T-helper 2 cell treated with Interferon-gamma antibody and Interleukin-4, amounts not matched to agents 5 μg/mL and 100 μg/mL, for 36 hours (primary cell): ENCODE measurements at regions not wholly inside any gene's neighbourhood (a gene's known extent, or its start where the extent isn't known, plus 50 kb on each side); places are given as distances from the start of the nearest gene placed in this dataset.
"Not testable (repeated sequence)": the region's sequence is repeated elsewhere in the genome, so short reads cannot be mapped to it uniquely, and the experiment has no call there.

ENCODE experiments used
- DNase-seq: peaks from one replicate; pipeline ENCODE4 v3.0.0; 2021; ENCODE audit warnings: low spot score
- H3K27ac Mint-ChIP-seq: one replicate; pipeline ENCODE4 v1.8.0; 2021; ENCODE audit warnings: mild to moderate bottlenecking, mixed read lengths
- H3K27me3 Mint-ChIP-seq: one replicate; pipeline ENCODE4 v1.8.0; 2021; ENCODE audit warnings: low read depth, mixed read lengths
- H3K36me3 Mint-ChIP-seq: one replicate; pipeline ENCODE4 v1.8.0; 2021; ENCODE audit warnings: low read depth, mixed read lengths
- H3K4me1 Mint-ChIP-seq: one replicate; pipeline ENCODE4 v1.8.0; 2021; ENCODE audit warnings: low read depth, mixed read lengths
- H3K4me3 Mint-ChIP-seq: one replicate; pipeline ENCODE4 v1.8.0; 2022; ENCODE audit warnings: mild to moderate bottlenecking, moderate library complexity, mixed read lengths
- H3K9me3 Mint-ChIP-seq: one replicate; pipeline ENCODE4 v1.8.0; 2021; ENCODE audit warnings: mixed read lengths

GRCh38 chr12:90481748-90482147 lies 473.2 kb downstream of the CCER1 start:
- Mint-ChIP-seq H3K9me3 (no peaks in the 10 kb centered on the region), H3K4me3 (no peak overlapping the region), H3K36me3 (no peaks in the 10 kb centered on the region), H3K27me3 (no peaks in the 10 kb centered on the region), H3K4me1 (no peaks in the 10 kb centered on the region), H3K27ac (no peak overlapping the region)
- DNase-seq, result no peak

- H3K9me3 Mint-ChIP-seq, result no peaks in the 10 kb centered on the region
- H3K27me3 Mint-ChIP-seq, result no peaks in the 10 kb centered on the region
- no peak overlapping the region for H3K27ac Mint-ChIP-seq
- H3K36me3 Mint-ChIP-seq, result no peaks in the 10 kb centered on the region
- H3K4me3 Mint-ChIP-seq, result no peak overlapping the region
- H3K4me1 Mint-ChIP-seq, result no peaks in the 10 kb centered on the region
- no peak for DNase-seq
These were observed 475.7 kb downstream of the CCER1 start for GRCh38 chr12:90479237-90479636.

- Mint-ChIP-seq H3K4me3 (no peak overlapping the region), H3K27me3 (no peaks in the 10 kb centered on the region), H3K4me1 (no peaks in the 10 kb centered on the region), H3K9me3 (no peaks in the 10 kb centered on the region), H3K27ac (no peak overlapping the region), H3K36me3 (no peaks in the 10 kb centered on the region)
- no peak for DNase-seq
These were observed 481.1 kb downstream of the CCER1 start for GRCh38 chr12:90473831-90474230.

- DNase-seq, result no peak
- no peaks in the 10 kb centered on the region for H3K9me3 Mint-ChIP-seq
These were observed 494.3 kb downstream of the CCER1 start for GRCh38 chr12:90460681-90461080.

GRCh38 chr12:90456248-90456647 lies 498.7 kb downstream of the CCER1 start:
- Mint-ChIP-seq H3K4me1 (no peaks in the 10 kb centered on the region), H3K9me3 (no peaks in the 10 kb centered on the region), H3K27me3 (no peaks in the 10 kb centered on the region), H3K27ac (no peak overlapping the region), H3K4me3 (no peak overlapping the region), H3K36me3 (no peaks in the 10 kb centered on the region)
- DNase-seq, result no peak

More at GRCh38 chr12:90460681-90461080, 494.3 kb downstream of the CCER1 start:
- Mint-ChIP-seq H3K4me1 (no peaks in the 10 kb centered on the region), H3K27me3 (no peaks in the 10 kb centered on the region), H3K27ac (no peak overlapping the region), H3K4me3 (no peak overlapping the region), H3K36me3 (no peaks in the 10 kb centered on the region)

GRCh38 chr12:90455756-90456155 lies 499.2 kb downstream of the CCER1 start:
- Mint-ChIP-seq H3K27ac (no peak overlapping the region), H3K4me3 (no peak overlapping the region)

GRCh38 chr12:90449611-90450010 lies 505.4 kb downstream of the CCER1 start:
- H3K9me3 Mint-ChIP-seq, result peaks cover 8% of the 10 kb centered on the region
- H3K4me3 Mint-ChIP-seq, result no peak overlapping the region
- no peak for DNase-seq
- no peaks in the 10 kb centered on the region for H3K27me3 Mint-ChIP-seq
- H3K27ac Mint-ChIP-seq, result no peak overlapping the region
- H3K36me3 Mint-ChIP-seq, result no peaks in the 10 kb centered on the region
- H3K4me1 Mint-ChIP-seq, result no peaks in the 10 kb centered on the region

More at GRCh38 chr12:90455756-90456155, 499.2 kb downstream of the CCER1 start:
- H3K36me3 Mint-ChIP-seq, result no peaks in the 10 kb centered on the region
- DNase-seq, result no peak
- no peaks in the 10 kb centered on the region for H3K4me1 Mint-ChIP-seq
- H3K9me3 Mint-ChIP-seq, result no peaks in the 10 kb centered on the region
- H3K27me3 Mint-ChIP-seq, result no peaks in the 10 kb centered on the region

- peaks cover 14% of the 10 kb centered on the region for H3K9me3 Mint-ChIP-seq
- H3K4me3 Mint-ChIP-seq, H3K27ac Mint-ChIP-seq, DNase-seq, H3K4me1 Mint-ChIP-seq, H3K27me3 Mint-ChIP-seq, H3K36me3 Mint-ChIP-seq: not testable (repeated sequence)
These were observed 511.5 kb downstream of the CCER1 start for GRCh38 chr12:90443466-90443865.

- DNase-seq, result no peak
- Mint-ChIP-seq H3K9me3 (peaks cover 11% of the 10 kb centered on the region), H3K4me1 (no peaks in the 10 kb centered on the region), H3K36me3 (no peaks in the 10 kb centered on the region), H3K27ac (no peak overlapping the region), H3K27me3 (no peaks in the 10 kb centered on the region), H3K4me3 (no peak overlapping the region)
These were observed 513.5 kb downstream of the CCER1 start for GRCh38 chr12:90441431-90441830.

GRCh38 chr12:90428881-90429280 lies 526.1 kb downstream of the CCER1 start:
- no peak overlapping the region for H3K4me3 Mint-ChIP-seq
- H3K36me3 Mint-ChIP-seq, result no peaks in the 10 kb centered on the region
- DNase-seq, result no peak
- H3K27ac Mint-ChIP-seq, result no peak overlapping the region
- H3K9me3 Mint-ChIP-seq, result no peaks in the 10 kb centered on the region
- H3K27me3 Mint-ChIP-seq, result no peaks in the 10 kb centered on the region
- H3K4me1 Mint-ChIP-seq, result no peaks in the 10 kb centered on the region

- no peaks in the 10 kb centered on the region for H3K9me3 Mint-ChIP-seq
- H3K4me3 Mint-ChIP-seq, result no peak overlapping the region
- no peaks in the 10 kb centered on the region for H3K4me1 Mint-ChIP-seq
- no peak overlapping the region for H3K27ac Mint-ChIP-seq
- H3K27me3 Mint-ChIP-seq, result no peaks in the 10 kb centered on the region
- DNase-seq, result no peak
- H3K36me3 Mint-ChIP-seq, result no peaks in the 10 kb centered on the region
These were observed 526.5 kb downstream of the CCER1 start for GRCh38 chr12:90428465-90428864.

GRCh38 chr12:90423965-90424364 lies 531.0 kb downstream of the CCER1 start:
- no peak overlapping the region for H3K4me3 Mint-ChIP-seq
- no peak overlapping the region for H3K27ac Mint-ChIP-seq
- no peaks in the 10 kb centered on the region for H3K27me3 Mint-ChIP-seq
- no peak for DNase-seq
- H3K36me3 Mint-ChIP-seq, result no peaks in the 10 kb centered on the region
- no peaks in the 10 kb centered on the region for H3K9me3 Mint-ChIP-seq
- no peaks in the 10 kb centered on the region for H3K4me1 Mint-ChIP-seq

GRCh38 chr12:90410962-90411361 lies 544.0 kb downstream of the CCER1 start:
- H3K4me3 Mint-ChIP-seq, result no peak overlapping the region
- no peak overlapping the region for H3K27ac Mint-ChIP-seq
- H3K36me3 Mint-ChIP-seq, result no peaks in the 10 kb centered on the region
- H3K9me3 Mint-ChIP-seq, result peaks cover 7% of the 10 kb centered on the region
- no peaks in the 10 kb centered on the region for H3K27me3 Mint-ChIP-seq
- DNase-seq, result no peak
- H3K4me1 Mint-ChIP-seq, result no peaks in the 10 kb centered on the region

GRCh38 chr12:90407841-90408240 lies 547.1 kb downstream of the CCER1 start:
- Mint-ChIP-seq H3K9me3 (no peaks in the 10 kb centered on the region), H3K36me3 (no peaks in the 10 kb centered on the region), H3K4me3 (no peak overlapping the region), H3K4me1 (no peaks in the 10 kb centered on the region), H3K27me3 (no peaks in the 10 kb centered on the region), H3K27ac (no peak overlapping the region)
- no peak for DNase-seq

- Mint-ChIP-seq H3K27me3 (no peaks in the 10 kb centered on the region), H3K36me3 (no peaks in the 10 kb centered on the region), H3K9me3 (no peaks in the 10 kb centered on the region), H3K27ac (no peak overlapping the region), H3K4me1 (no peaks in the 10 kb centered on the region), H3K4me3 (no peak overlapping the region)
- no peak for DNase-seq
These were observed 550.9 kb downstream of the CCER1 start for GRCh38 chr12:90404071-90404470.
